Keratinocyte (primary cell): ENCODE measurements at regions not wholly inside any gene's neighbourhood (a gene's known extent, or its start where the extent isn't known, plus 50 kb on each side); places are given as distances from the start of the nearest gene placed in this dataset.
"Not testable (repeated sequence)": the region's sequence is repeated elsewhere in the genome, so short reads cannot be mapped to it uniquely, and the experiment has no call there.

Experiments
- DNase-seq: peaks from one replicate; pipeline ENCODE4 v3.0.0-alpha.2; 2011; ENCODE audit warnings: low read depth, missing footprints, low spot score
- FAIRE-seq: peaks from 2 replicates; lab custom pipeline; 2011; peaks lifted over from hg19 to GRCh38; lab: Jason Lieb, UNC
- H2AFZ ChIP-seq: 2 replicates; pipeline ENCODE4 v1.6.0; 2012; ENCODE audit warnings: low read length, control low read depth, inconsistent platforms; ENCODE audit not compliant: control insufficient read depth
- H3K27ac ChIP-seq: 2 replicates; pipeline ENCODE4 v1.5.1; 2011; ENCODE audit warnings: low read length; ENCODE audit not compliant: control insufficient read depth, insufficient read depth
- H3K27me3 ChIP-seq: 3 replicates; pipeline ENCODE4 v1.6.0; 2011; ENCODE audit warnings: low read length; ENCODE audit not compliant: control insufficient read depth, insufficient read depth; ENCODE audit errors: extremely low read depth
- H3K36me3 ChIP-seq, 2 experiments: 2 replicates in 1 of 2; 3 replicates in 1 of 2; pipeline ENCODE4 v1.5.1; 2011; ENCODE audit warnings: low read length in 2 of 2, mild to moderate bottlenecking in 1 of 2; ENCODE audit not compliant: control insufficient read depth in 2 of 2, insufficient read depth in 2 of 2; ENCODE audit errors: extremely low read depth in 1 of 2
- H3K4me1 ChIP-seq: 3 replicates; pipeline ENCODE4 v1.5.1; 2011; ENCODE audit warnings: low read length; ENCODE audit not compliant: control insufficient read depth, insufficient read depth; ENCODE audit errors: extremely low read depth
- H3K4me2 ChIP-seq: 3 replicates; pipeline ENCODE4 v1.6.0; 2011; ENCODE audit warnings: low read depth, low read length; ENCODE audit not compliant: control insufficient read depth, insufficient read depth; ENCODE audit errors: extremely low read depth
- H3K4me3 ChIP-seq, 3 experiments: fragments of 200-600 bp in 1 of 3; sonication (generic) in 1 of 3; 2 replicates in 2 of 3; 3 replicates in 1 of 3; pipeline ENCODE4 v1.5.1; 2011 to 2016; ENCODE audit warnings: low read length in 3 of 3, mild to moderate bottlenecking in 3 of 3, control low read depth in 2 of 3, inconsistent platforms in 1 of 3, low read depth in 1 of 3, mixed read lengths in 1 of 3, mixed run types in 1 of 3, moderate library complexity in 1 of 3; ENCODE audit not compliant: control insufficient read depth in 2 of 3, insufficient read depth in 2 of 3; ENCODE audit errors: extremely low read depth in 1 of 3
- H3K79me2 ChIP-seq: 2 replicates; pipeline ENCODE4 v1.6.0; 2012; ENCODE audit warnings: low read length; ENCODE audit not compliant: control insufficient read depth, insufficient read depth
- H3K9ac ChIP-seq: 3 replicates; pipeline ENCODE4 v1.6.0; 2011; ENCODE audit warnings: low read length; ENCODE audit not compliant: control insufficient read depth, insufficient read depth; ENCODE audit errors: extremely low read depth
- H3K9me1 ChIP-seq: 3 replicates; pipeline ENCODE4 v1.6.0; 2011; ENCODE audit warnings: low read length; ENCODE audit not compliant: control insufficient read depth, insufficient read depth; ENCODE audit errors: extremely low read depth
- H3K9me3 ChIP-seq: 2 replicates; pipeline ENCODE4 v1.5.1; 2012; ENCODE audit warnings: low read depth, low read length; ENCODE audit not compliant: control insufficient read depth
- H4K20me1 ChIP-seq: 3 replicates; pipeline ENCODE4 v1.6.0; 2011; ENCODE audit warnings: low read length; ENCODE audit not compliant: control insufficient read depth, insufficient read depth; ENCODE audit errors: extremely low read depth
- EZH2 ChIP-seq: IDR thresholded peaks from one replicate; pipeline ENCODE4 v1.6.1; 2012; ENCODE audit warnings: inconsistent platforms, mild to moderate bottlenecking, low read length, moderate library complexity
- dilution Hi-C: fragments of 300-500 bp; cut with MboI; formaldehyde crosslinking; loops from one replicate; pipeline ENCODE4 v1.7.0; 2020; ENCODE audit warnings: low sequenced_read_pairs; ENCODE audit not compliant: extremely low pct_ligation_motif_present
- TF ChIP-seq, protein P1 (sequence below), 3 experiments: IDR thresholded peaks in 1 of 3; conservative IDR thresholded peaks in 1 of 3; optimal IDR thresholded peaks in 1 of 3; 2 replicates in 2 of 3; 3 replicates in 1 of 3; pipeline versions ENCODE3 to v1.5.1; 2011; ENCODE audit warnings: low read length in 3 of 3, mild to moderate bottlenecking in 3 of 3, moderate library complexity in 2 of 3, control low read depth in 1 of 3, inconsistent platforms in 1 of 3; ENCODE audit not compliant: insufficient read depth in 2 of 3; ENCODE audit errors: extremely low read depth in 1 of 3

- no peak overlapping the region for H3K4me3 ChIP-seq
- no peaks in the 10 kb centered on the region for H3K79me2 ChIP-seq
Observed at GRCh38 chr11:87767615-87768014, 407.6 kb downstream of the RAB38 start.

DNA sequence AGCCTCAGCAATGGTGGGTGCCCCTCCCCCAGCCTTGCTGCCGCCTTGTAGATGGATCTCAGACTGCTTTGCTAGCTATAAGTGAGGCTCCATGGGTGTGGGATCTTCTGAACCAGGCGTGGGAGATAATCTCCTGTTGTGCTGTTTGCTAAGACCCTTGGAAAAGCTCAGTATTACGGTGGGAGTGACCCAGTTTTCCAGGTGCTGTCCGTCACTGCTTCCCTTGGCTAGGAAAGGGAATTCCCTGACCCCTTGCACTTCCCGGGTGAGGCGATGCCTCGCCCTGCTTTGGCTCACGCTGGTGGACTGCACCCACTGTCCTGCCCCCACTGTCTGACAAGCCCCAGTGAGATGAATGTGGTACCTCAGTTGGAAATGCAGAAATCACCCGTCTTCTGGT lies 411.2 kb downstream of the RAB38 start:
- H3K4me2 ChIP-seq, H3K27ac ChIP-seq, H3K9me1 ChIP-seq, H2AFZ ChIP-seq, H3K27me3 ChIP-seq, DNase-seq, FAIRE-seq, H3K36me3 ChIP-seq, H3K4me3 ChIP-seq, H3K9me3 ChIP-seq, H3K79me2 ChIP-seq, dilution Hi-C loops, H4K20me1 ChIP-seq, H3K4me1 ChIP-seq, H3K9ac ChIP-seq: not testable (repeated sequence)

More at GRCh38 chr11:87767615-87768014, 407.6 kb downstream of the RAB38 start:
- TF ChIP-seq, protein P1, sequence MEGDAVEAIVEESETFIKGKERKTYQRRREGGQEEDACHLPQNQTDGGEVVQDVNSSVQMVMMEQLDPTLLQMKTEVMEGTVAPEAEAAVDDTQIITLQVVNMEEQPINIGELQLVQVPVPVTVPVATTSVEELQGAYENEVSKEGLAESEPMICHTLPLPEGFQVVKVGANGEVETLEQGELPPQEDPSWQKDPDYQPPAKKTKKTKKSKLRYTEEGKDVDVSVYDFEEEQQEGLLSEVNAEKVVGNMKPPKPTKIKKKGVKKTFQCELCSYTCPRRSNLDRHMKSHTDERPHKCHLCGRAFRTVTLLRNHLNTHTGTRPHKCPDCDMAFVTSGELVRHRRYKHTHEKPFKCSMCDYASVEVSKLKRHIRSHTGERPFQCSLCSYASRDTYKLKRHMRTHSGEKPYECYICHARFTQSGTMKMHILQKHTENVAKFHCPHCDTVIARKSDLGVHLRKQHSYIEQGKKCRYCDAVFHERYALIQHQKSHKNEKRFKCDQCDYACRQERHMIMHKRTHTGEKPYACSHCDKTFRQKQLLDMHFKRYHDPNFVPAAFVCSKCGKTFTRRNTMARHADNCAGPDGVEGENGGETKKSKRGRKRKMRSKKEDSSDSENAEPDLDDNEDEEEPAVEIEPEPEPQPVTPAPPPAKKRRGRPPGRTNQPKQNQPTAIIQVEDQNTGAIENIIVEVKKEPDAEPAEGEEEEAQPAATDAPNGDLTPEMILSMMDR (optimal IDR thresholded peaks at IDR 0.05 in 1 of 3, IDR thresholded peaks at IDR 0.05 in 1 of 3, conservative IDR thresholded peaks at IDR 0.05 in 1 of 3; ENCODE audit: extremely low read depth in 1 of 3, insufficient read depth in 2 of 3, low read length in 3 of 3), result no peak
- dilution Hi-C loops, result no loop called here
- Histone ChIP-seq H3K9me1 (no peaks in the 10 kb centered on the region), H2AFZ (no peak overlapping the region), H3K4me1 (no peaks in the 10 kb centered on the region), H3K9me3 (no peaks in the 10 kb centered on the region), H3K27me3 (no peaks in the 10 kb centered on the region), H3K27ac (no peak overlapping the region), H3K36me3 (no peaks in the 10 kb centered on the region), H3K9ac (no peak overlapping the region), H4K20me1 (no peaks in the 10 kb centered on the region), H3K4me2 (no peak overlapping the region)
- FAIRE-seq (no peak), DNase-seq (no peak)

DNA sequence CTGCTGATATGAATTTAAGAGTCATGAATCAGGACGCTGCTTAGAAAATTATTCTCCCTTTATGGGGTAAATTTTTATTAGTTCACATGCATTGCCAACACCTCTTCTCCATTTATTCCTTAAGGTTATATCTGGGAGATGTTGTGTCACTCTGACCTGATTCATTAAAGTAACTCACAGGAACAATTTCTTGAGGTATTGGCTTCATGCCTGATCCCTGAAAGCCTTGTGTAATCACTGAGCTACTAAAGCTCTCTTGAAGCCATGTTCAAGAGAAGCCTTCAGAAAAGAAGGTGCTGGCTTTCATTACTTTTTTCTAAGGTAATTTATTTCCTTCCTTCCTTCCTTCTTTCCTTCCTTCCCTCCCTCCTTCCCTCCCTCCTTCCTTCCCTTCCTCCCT lies 420.6 kb downstream of the RAB38 start:
- Histone ChIP-seq H3K4me2 (no peak overlapping the region), H4K20me1 (no peaks in the 10 kb centered on the region), H3K9me1 (no peaks in the 10 kb centered on the region), H3K4me1 (no peaks in the 10 kb centered on the region), H3K9ac (no peak overlapping the region), H3K27ac (no peak overlapping the region), H3K27me3 (no peaks in the 10 kb centered on the region), H3K79me2 (no peaks in the 10 kb centered on the region), H3K4me3 (no peak overlapping the region), H3K9me3 (no peaks in the 10 kb centered on the region), H2AFZ (no peak overlapping the region), H3K36me3 (no peaks in the 10 kb centered on the region)
- no peak for TF ChIP-seq EZH2
- TF ChIP-seq, protein P1 (optimal IDR thresholded peaks at IDR 0.05 in 1 of 3, IDR thresholded peaks at IDR 0.05 in 1 of 3, conservative IDR thresholded peaks at IDR 0.05 in 1 of 3; ENCODE audit: extremely low read depth in 1 of 3, insufficient read depth in 2 of 3, low read length in 3 of 3), result no peak
- dilution Hi-C loops, result no loop called here
- no peak for FAIRE-seq
- no peak for DNase-seq
